HG03135 (cell line): ENCODE measurements at regions not wholly inside any gene's neighbourhood (a gene's known extent, or its start where the extent isn't known, plus 50 kb on each side); places are given as distances from the start of the nearest gene placed in this dataset.
"Not testable (repeated sequence)": the region's sequence is repeated elsewhere in the genome, so short reads cannot be mapped to it uniquely, and the experiment has no call there.

Experiments used
- ATAC-seq: cut with Tn5 transposase; IDR thresholded peaks from one replicate; pipeline ENCODE4 v1.9.1; 2021; ENCODE audit warnings: mild to moderate bottlenecking, moderate library complexity; ENCODE audit not compliant: unreplicated experiment

- not testable (repeated sequence) for ATAC-seq
Measured at GRCh38 chr14:105746800-105747502, 220.6 kb downstream of the TMEM121 start.

DNA sequence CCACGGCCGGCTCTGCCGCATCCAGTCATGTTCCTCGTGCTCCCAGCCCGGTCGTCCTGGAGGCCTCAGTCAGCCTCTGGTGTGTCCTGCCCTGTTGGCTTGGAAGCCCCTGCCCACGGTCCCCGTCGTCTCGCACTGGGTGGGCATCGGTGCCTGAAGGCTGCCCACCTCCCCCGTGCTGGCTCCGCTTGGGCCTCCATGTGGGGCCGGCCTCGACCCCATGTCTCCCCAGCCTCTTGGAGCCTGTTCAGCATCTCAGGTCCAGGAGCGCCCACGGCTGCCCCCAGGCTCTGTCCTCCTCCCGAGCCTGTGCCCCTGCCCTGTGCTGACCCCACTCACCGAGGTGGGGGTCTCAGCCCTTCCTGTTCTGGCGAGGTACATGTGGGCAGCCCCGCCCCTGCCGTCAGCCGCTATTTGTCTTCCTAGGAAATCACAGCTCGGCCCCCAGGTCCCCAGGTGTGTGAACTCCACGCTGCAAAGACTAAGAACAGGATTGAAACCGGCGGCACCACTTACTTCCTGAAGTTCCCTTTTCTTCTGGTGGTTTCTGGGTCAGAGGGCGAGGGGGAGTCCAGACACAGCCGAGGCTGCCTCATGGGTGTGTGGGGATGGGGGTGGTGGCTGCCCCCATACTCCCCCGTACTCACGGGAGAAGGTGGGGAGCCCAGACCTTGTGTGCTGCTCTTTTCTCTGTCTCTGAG lies 221.3 kb downstream of the TMEM121 start:
- not testable (repeated sequence) for ATAC-seq

- no peak for ATAC-seq
Measured at GRCh38 chr14:105748204-105748578, 221.8 kb downstream of the TMEM121 start.

DNA sequence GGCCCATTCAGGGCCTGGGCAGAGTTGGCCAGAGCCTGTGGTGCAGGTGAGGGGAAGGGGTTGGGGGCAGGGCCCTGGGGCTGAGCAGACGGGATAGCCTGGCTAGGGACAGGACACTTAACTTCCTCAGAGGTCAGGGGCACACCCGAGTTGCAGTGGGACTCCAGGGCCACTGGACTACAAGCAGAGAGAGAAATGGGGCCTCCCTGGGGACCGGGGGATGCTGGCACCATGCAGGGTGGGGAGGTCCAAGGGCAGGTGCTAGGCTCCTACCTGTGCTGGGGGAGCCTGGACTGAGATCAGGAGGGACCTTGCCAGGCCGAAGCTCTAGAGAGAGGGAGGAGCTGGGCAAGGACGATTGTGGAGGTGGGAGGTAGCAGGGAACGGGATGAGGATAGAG lies 222.3 kb downstream of the TMEM121 start:
- not testable (repeated sequence) for ATAC-seq

GRCh38 chr14:105749870-105750541 lies 223.6 kb downstream of the TMEM121 start:
- not testable (repeated sequence) for ATAC-seq

GRCh38 chr14:105751291-105751751 lies 224.9 kb downstream of the TMEM121 start:
- ATAC-seq = not testable (repeated sequence)

- not testable (repeated sequence) for ATAC-seq
Measured at GRCh38 chr14:105752420-105752819, 226.0 kb downstream of the TMEM121 start.

DNA sequence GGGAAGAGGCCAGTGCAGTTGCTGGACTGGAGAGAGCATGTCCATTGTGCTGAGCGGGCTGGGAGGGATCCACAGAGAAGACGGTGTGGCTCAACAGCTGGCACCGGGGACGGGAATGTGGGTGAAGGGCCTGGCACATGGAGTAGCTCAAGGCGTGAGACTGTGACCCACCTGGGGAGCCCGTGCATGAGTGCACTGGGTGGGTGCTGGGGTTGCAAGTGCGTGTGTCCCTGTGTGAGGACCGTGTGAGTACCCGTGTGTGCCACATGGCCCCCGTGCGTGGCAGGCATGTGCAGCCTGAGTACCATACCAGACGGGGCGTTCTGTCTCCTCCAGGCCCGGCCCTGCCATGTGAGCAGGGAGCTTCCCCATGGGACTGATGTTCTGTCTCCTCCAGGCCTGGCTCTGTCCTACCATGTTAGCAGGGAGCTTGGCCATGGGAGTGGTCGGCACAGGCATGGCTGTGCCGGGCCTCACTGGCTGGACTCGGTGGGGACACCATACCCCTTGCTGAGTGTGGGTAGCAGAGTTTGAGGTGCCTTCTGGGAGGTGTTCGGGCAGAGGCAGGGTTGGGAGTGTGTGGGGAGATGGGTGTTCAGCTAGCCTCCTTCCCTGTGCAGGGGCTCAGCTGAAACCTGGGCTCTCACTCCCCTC lies 234.4 kb downstream of the TMEM121 start:
- no peak for ATAC-seq

GRCh38 chr14:105761345-105761740 lies 235.0 kb downstream of the TMEM121 start:
- not testable (repeated sequence) for ATAC-seq

DNA sequence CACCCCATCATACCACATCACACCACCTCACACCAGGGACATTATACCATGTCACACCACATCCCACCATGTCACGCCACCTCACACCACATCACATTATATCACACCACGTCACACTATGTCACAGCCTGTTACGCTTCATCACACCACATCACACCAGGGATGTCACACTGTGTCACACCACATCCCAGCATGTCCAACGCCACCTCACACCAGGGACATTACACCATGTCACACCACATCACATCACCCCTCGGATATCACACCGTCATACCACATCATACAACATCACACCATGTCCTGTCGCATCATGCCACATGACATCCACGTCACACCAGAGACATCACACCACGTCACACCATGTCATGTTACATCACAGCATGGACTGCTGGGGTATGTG lies 235.5 kb downstream of the TMEM121 start:
- ATAC-seq = no peak

- not testable (repeated sequence) for ATAC-seq
Measured at GRCh38 chr14:105762262-105762661, 235.9 kb downstream of the TMEM121 start.

DNA sequence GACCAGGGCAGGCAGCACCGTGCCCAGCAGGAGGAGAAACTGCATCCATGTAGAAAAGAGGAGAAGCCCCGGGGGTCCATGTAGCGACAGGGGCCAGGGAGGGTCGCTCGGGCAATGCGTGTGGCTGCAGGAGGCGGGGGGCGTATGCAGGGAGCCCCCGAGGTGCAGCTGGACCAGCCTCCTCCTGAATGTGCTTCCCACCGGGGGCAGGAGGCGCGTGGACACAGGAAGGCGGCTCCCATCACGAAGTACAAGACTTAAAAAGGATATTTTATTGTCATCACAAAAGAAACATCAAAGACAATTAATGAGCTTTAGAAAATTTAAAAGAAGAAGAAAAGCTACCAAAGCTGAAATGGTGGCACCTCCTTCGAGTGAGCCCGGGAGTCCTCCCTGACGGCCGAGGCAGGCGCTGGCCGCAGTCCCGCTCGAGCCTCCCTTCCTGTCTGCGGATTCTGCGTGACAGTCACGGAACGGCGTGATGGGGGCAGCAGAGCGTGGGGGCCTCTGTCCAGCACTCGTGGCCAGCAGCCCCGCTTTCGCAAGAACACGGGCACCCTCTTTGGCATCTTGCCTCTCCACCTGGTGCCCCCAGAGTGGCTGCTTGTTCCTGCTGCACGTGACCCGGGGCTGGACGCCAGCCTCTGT lies 238.0 kb downstream of the TMEM121 start:
- ATAC-seq = not testable (repeated sequence)

DNA sequence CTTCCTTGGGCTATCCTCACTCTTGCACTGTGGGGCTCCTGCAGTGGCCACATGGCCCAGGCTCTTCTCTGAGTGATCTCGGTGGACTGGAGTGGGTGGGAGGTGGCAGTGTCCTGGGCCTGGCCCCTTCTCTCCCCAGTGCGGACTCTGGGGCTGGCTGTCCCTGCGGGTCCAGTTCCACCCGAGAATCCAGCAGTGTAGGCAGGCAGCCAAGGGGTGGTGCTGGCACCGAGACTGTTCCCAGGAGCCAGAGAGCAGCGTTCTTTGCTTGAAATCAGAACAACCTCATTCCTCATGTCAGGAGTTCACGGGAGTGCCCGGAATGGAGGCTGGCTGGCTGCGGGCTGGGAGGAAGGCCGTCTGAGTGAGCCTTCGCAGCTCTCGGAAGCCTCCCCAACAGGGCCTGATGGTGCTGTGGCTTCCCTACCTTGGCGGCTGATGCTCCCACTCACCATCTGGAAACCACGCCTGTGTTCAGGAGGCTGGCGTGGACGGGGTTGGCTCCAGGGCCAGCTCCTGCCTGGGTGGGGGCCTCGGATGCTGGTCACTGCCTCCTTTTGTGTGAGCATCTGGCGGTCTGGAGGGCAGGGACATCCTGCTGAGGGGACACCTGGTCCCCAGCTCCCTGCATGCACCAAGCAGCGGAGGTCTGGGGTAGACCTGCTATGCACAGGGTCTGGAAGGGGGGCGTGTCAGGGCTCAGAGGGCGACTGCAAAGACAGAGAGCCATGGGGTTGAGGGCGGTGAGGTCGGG lies 238.9 kb downstream of the TMEM121 start:
- ATAC-seq = not testable (repeated sequence)

GRCh38 chr14:105765893-105766614 lies 239.7 kb downstream of the TMEM121 start:
- ATAC-seq = no peak

GRCh38 chr14:105767315-105767714 lies 240.9 kb downstream of the TMEM121 start:
- ATAC-seq = no peak

GRCh38 chr14:105768039-105768438 lies 241.7 kb downstream of the TMEM121 start:
- ATAC-seq = not testable (repeated sequence)

DNA sequence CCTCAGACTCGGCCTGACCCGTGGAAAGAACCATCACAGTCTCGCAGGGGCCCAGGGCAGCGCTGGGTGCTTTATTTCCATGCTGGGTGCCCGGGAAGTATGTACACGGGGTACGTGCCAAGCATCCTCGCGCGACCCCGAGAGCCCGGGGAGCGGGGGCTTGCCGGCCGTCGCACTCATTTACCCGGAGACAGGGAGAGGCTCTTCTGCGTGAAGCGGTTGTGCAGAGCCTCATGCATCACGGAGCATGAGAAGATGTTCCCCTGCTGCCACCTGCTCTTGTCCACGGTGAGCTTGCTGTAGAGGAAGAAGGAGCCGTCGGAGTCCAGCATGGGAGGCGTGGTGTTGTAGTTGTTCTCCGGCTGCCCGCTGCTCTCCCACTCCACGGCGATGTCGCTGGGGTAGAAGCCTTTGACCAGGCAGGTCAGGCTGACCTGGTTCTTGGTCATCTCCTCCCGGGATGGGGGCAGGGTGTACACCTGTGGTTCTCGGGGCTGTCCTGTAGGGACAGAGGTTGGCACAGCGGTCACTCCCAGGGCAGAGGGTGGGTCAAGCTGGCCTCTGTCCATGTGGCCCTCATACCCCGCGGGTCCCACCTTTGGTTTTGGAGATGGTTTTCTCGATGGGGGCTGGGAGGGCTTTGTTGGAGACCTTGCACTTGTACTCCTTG lies 242.8 kb downstream of the TMEM121 start:
- not testable (repeated sequence) for ATAC-seq

DNA sequence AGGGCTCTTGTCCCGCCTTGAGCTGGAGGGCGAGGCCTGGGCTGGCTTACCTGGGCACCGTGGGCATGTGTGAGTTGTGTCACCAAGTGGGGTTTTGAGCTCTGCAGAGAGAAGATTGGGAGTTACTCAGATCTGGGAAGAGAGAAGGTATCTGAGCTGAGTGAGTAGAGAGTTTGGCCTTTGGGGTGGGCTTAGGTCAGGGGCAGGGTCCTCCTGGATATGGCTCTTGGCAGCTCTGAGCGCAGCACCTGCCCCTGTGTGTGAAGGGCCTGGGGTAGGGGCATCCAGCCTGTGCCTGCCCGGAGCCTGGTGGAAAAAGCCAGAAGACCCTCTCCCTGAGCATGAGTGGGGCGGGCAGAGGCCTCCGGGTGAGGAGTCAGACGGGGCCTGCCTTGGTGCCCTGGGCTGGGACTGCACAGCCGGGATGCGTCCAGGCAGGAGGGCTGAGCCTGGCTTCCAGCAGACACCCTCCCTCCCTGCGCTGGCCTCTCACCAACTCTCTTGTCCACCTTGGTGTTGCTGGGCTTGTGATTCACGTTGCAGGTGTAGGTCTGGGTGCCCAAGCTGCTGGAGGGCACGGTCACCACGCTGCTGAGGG lies 244.3 kb downstream of the TMEM121 start:
- not testable (repeated sequence) for ATAC-seq
